ENCODE measurements at regions not wholly inside any gene's neighbourhood (a gene's known extent, or its start where the extent isn't known, plus 50 kb on each side); places are given as distances from the start of the nearest gene placed in this dataset.

DNA sequence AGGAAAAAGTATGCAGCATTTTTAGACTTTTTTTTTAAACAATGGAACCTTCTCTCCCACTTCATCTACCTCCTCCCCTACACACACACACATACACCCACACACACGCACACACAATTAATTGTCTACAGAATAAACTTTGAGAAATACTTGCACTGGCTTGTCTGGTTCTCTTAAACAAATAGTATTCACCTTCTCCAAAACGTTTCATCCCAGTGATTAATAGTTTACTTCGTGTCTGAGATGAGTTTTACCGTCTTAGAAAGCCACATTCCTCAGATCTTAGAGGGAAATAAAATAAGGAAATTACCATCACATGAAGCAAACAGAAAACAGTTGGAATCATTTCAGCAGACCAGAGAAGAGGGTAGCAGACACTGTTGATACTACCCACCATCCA is 570.6 kb upstream of the CLINT1 start:
- H3K27me3 ChIP-seq (replicated peaks; ENCODE audit: control insufficient read depth, insufficient read depth, low read length): no peaks in the 10 kb centered on the region
- no peak overlapping the region for H3K4me3 ChIP-seq (replicated peaks; ENCODE audit: low read depth, low read length)
- TF ChIP-seq, protein P1, sequence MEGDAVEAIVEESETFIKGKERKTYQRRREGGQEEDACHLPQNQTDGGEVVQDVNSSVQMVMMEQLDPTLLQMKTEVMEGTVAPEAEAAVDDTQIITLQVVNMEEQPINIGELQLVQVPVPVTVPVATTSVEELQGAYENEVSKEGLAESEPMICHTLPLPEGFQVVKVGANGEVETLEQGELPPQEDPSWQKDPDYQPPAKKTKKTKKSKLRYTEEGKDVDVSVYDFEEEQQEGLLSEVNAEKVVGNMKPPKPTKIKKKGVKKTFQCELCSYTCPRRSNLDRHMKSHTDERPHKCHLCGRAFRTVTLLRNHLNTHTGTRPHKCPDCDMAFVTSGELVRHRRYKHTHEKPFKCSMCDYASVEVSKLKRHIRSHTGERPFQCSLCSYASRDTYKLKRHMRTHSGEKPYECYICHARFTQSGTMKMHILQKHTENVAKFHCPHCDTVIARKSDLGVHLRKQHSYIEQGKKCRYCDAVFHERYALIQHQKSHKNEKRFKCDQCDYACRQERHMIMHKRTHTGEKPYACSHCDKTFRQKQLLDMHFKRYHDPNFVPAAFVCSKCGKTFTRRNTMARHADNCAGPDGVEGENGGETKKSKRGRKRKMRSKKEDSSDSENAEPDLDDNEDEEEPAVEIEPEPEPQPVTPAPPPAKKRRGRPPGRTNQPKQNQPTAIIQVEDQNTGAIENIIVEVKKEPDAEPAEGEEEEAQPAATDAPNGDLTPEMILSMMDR (IDR thresholded peaks at IDR 0.05; ENCODE audit: insufficient read depth, low read length, poor library complexity, severe bottlenecking): no peak
- H3K36me3 ChIP-seq (ENCODE audit: control insufficient read depth, insufficient read depth, low read length): no peaks in the 10 kb centered on the region
- no peak for DNase-seq (ENCODE audit: extremely low read depth, insufficient read length)

DNA sequence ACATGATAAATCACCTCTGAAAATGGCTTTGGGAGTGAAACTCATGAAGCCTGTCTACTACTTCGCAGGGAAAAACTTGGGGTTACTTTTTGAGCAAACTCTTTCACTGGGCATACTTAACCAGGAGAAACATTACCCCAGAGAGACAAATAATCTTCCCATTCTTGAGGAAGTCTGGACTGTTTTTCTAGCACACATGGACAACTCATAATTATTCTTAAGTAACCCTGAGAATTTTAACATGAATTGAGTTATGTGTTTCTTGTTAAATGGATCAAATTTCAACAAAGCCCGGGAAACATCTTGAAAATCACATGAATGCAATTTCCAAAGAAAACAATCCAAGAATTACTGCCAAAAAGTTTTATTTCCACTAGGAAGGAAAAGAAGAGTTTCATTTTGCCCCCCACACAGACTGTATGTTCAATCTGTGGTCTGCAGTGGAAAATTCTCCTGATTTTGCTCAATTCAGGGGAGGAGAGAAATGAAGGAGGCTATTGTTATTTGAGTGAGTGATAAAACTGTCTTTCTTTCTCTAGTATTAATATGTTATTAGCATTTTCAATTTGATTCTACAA is 564.8 kb upstream of the CLINT1 start:
- Histone ChIP-seq H3K4me3 (replicated peaks; ENCODE audit: low read depth, low read length) (no peak overlapping the region), H3K27me3 (replicated peaks; ENCODE audit: control insufficient read depth, insufficient read depth, low read length) (no peaks in the 10 kb centered on the region), H3K36me3 (ENCODE audit: control insufficient read depth, insufficient read depth, low read length) (no peaks in the 10 kb centered on the region)
- DNase-seq (ENCODE audit: extremely low read depth, insufficient read length): no peak
- TF ChIP-seq, protein P1 (IDR thresholded peaks at IDR 0.05; ENCODE audit: insufficient read depth, low read length, poor library complexity, severe bottlenecking): no peak

DNA sequence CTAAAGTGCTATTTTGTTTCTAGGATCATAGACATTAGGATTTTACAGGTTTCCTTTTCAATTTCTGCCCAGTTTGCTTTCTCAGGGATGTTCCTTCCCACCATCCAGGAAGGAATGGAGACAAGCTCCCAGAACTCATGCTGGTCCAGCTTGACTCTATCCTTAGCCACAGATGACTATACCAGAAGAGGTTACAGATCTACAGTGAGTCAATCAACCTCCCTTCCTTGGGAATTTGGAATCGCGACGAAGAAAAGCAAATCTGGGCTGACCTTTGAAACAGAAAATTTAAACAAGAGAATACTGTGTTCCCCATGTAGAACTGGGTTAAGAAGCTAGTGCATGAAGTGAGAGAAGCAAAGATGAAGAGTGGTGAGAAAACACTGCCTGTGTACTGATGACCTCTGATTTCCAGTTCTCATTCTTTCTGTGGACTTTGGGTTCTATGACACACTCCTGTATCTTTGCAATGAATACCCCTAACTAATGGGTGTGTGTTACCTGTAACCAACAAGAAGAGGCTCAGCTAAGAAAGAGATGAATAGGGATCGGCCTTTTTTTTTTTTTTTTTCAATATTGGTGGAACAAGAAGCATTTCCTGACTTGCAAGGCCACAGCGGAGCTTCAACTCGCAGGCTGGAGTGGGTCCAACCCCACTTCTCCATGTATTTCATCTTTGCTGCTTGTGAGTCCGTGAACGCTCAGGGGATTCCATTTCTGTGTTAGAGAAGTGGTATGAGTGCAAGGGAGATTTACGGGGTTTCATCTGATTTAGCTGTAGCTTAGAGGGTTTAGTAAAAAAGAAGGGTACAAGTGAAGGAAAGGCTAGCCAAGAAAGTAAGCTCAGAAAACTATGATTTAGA is 563.9 kb upstream of the CLINT1 start:
- DNase-seq (ENCODE audit: extremely low read depth, insufficient read length): no peak
- no peaks in the 10 kb centered on the region for H3K27me3 ChIP-seq (replicated peaks; ENCODE audit: control insufficient read depth, insufficient read depth, low read length)
- no peak overlapping the region for H3K4me3 ChIP-seq (replicated peaks; ENCODE audit: low read depth, low read length)
- no peaks in the 10 kb centered on the region for H3K36me3 ChIP-seq (ENCODE audit: control insufficient read depth, insufficient read depth, low read length)
- TF ChIP-seq, protein P1 (IDR thresholded peaks at IDR 0.05; ENCODE audit: insufficient read depth, low read length, poor library complexity, severe bottlenecking): no peak

DNA sequence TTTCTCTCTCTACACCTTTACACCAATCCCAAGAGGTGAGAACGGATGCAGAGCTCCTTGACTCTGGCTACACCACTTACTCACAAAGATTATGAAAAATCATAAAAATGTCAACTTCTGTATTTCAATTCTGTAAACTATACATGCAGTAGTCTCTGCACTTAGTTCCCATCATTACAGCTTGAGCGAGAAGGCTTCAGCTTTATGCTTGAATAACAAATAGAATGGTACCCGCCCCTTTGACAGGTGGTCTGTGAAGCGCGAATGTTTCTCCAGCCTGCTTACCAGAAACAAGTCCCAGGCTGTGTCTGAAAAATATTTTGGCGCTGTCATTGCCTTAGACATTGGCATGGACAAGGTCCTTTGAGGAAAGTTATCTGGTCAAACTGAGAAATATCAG is 562.4 kb upstream of the CLINT1 start:
- Histone ChIP-seq H3K27me3 (replicated peaks; ENCODE audit: control insufficient read depth, insufficient read depth, low read length) (no peaks in the 10 kb centered on the region), H3K4me3 (replicated peaks; ENCODE audit: low read depth, low read length) (no peak overlapping the region), H3K36me3 (ENCODE audit: control insufficient read depth, insufficient read depth, low read length) (no peaks in the 10 kb centered on the region)
- no peak for DNase-seq (ENCODE audit: extremely low read depth, insufficient read length)
- TF ChIP-seq, protein P1 (IDR thresholded peaks at IDR 0.05; ENCODE audit: insufficient read depth, low read length, poor library complexity, severe bottlenecking): no peak

DNA sequence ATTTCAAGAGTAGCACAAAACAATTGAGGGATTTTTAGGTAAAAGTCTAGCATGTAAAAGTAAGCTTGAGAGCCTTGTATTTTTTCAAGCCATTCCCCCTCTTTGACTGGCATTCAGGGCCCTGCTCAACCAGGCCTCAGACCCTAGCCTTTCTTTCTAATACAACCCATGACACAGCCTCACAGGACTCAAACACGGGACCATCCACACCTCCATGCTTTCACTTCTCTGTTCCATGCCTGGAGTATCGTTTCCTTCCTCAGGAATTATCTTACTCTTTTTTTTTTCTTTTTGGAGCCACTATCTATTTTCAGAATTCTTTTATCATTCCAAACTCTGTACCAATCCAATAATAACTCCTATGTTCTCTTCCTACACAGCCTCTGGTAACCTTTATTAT is 560.2 kb upstream of the CLINT1 start:
- Histone ChIP-seq H3K36me3 (ENCODE audit: control insufficient read depth, insufficient read depth, low read length) (no peaks in the 10 kb centered on the region), H3K4me3 (replicated peaks; ENCODE audit: low read depth, low read length) (no peak overlapping the region), H3K27me3 (replicated peaks; ENCODE audit: control insufficient read depth, insufficient read depth, low read length) (no peaks in the 10 kb centered on the region)
- DNase-seq (ENCODE audit: extremely low read depth, insufficient read length): no peak
- TF ChIP-seq, protein P1 (IDR thresholded peaks at IDR 0.05; ENCODE audit: insufficient read depth, low read length, poor library complexity, severe bottlenecking): no peak

All from GM06990 (cell line).